ENCODE measurements at regions not wholly inside any gene's neighbourhood (a gene's known extent, or its start where the extent isn't known, plus 50 kb on each side); places are given as distances from the start of the nearest gene placed in this dataset.
A peak's percentile ranks its signal among the peaks of the same experiment; 100 is the strongest.
"Not testable (repeated sequence)": the region's sequence is repeated elsewhere in the genome, so short reads cannot be mapped to it uniquely, and the experiment has no call there.

DNA sequence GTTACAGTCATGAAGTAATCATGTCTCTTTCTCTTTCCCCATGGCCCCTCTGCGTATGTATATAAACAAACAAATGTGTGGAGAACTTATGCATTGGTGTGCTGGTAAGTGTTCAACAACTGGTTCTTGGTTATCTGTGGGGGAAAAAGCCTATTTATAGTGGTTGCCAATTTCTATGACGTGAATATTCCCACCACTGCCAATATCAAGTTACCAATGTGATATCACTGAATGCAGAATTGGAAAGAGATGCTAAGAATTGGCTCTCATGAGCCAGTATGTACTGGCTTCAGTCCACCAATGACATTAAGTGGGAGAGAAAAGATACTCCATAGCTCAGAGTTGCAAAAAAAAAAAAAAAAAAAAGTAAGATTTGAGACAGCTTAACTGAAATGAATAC is 399.7 kb downstream of the REEP3 start:
- no peak for DNase-seq (ENCODE audit: low spot score)

DNA sequence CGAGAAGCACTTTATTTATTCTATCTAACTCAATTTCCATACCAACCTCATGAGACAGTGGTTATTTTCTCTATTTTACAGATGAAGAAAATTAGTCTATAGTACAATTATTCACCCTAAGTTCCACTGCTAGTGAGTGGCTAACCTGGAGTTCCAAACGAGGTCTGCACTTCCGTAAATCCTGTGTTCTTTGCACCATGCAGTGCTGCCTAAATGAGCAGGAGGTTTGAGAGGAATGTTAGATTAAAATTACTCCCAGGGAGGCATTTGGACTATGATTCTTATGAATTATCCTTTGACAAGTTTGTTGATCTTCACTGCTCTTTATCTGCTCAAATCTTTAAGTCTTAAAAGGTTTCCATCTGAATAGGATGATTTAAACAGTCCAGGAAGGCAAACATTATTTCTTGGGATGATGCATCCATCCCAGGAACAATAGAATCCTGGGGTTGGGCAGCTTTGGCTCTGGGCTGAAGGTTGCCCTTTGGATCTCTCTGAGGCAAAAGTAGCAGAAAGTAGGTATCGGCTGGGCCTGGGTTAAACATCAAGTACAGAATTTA is 400.8 kb downstream of the REEP3 start:
- no peak for DNase-seq (ENCODE audit: low spot score)

DNA sequence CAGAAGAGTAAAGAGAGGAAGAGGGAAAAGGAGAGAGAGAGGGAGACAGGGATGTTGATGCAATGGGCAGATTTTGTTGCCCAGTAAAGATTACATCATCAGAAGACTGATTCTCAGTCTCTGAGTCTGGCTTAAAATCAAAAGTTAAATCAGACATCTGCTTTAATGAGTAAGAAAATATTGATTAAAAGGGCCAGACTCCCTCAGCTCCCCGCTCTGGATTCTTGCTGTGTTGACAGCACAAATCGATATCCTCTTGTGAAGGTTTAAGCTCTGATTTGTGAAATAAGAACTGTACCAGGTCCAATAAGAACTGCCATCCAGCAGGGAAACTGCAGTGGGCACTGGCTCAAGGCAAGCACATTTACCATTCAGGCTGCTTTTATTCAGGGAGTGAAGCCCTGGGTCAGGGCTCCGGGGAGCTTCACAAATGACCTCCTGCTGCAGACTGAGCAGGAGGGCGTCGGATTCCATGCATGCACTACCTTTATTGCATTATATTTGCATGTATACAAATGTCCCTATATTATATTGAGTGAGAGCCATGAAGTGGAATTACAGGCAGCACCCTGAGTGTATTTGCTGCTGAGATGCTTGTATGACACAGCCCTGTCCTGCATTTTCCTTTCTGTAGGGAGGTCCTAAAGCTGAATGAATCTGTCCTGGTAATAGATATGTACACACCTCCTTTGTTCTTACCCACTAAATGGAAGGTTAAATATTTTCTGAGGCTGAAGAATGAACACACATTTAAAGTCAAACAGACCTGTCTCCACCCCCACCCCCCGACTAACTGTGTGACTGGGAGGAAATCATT is 401.5 kb downstream of the REEP3 start:
- DNase-seq (ENCODE audit: low spot score) = no peak

DNA sequence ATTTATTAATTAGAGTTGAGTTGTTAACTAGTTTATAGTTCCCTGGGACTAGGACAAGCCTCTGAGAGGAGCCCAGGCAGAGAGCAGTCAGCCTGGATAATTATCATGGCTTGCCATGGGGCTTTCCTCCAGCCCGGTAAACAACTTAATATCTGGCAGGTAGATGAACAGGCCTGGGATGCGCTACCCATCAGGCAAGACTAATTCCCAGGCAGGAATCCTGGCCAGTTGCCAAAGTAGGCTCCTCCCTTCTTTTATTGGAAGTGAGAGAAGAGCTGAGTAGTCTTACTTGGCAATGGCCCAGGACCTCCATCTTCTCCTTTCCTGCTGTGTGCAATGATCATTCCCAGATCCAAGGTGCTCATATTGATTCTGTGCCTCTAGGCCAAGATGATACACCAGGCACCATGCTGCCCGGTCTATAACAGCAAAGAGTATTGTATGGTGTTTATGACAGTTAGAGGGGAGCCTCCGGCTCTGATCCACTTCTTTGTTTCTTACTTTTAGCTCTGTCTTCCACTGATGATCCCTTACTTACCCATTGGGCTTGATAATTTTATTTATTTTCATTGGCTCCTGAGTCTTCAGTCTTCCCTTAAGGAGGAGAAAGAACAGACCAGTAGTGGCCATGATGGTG is 408.7 kb downstream of the REEP3 start:
- DNase-seq (ENCODE audit: low spot score) = no peak

DNA sequence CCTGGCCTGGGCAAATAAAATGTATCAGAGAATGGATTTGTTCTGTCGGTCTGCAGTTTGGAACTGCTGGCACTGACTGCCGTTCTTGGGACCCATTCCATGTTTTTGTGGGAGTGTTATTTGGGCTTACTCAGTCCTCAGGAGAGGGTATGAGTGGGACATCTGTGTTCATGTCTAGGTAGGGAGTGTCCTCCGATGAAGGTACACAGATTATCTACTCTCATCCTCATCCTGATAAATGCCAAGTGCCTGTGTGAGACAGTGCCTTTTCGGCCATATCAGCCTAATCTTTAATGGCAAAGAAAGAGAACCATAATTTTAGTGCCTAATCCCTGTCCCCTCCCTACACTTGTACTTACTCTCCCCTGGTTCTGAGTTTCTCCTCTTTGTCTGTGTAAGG is 409.4 kb downstream of the REEP3 start:
- no peak for DNase-seq (ENCODE audit: low spot score)

DNA sequence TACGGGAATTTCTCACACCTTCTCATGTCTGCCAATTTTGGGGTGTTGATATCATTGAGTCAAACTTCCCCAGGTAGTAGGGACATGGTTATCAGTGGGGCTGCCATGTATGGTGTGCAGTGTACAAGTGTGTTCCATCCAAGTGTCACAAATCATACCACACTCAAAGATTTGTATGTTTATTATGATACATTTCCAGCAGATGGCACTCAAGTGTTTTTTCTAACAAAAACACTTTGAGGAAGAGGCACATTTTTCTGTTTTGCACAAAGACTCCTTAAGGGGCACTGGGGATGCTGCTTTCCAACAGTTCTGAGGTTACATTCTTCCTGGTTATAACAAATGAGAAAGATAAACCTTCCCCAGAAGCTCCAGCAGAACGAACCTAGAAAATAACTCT is 414.5 kb downstream of the REEP3 start:
- DNase-seq (ENCODE audit: low spot score) = no peak

DNA sequence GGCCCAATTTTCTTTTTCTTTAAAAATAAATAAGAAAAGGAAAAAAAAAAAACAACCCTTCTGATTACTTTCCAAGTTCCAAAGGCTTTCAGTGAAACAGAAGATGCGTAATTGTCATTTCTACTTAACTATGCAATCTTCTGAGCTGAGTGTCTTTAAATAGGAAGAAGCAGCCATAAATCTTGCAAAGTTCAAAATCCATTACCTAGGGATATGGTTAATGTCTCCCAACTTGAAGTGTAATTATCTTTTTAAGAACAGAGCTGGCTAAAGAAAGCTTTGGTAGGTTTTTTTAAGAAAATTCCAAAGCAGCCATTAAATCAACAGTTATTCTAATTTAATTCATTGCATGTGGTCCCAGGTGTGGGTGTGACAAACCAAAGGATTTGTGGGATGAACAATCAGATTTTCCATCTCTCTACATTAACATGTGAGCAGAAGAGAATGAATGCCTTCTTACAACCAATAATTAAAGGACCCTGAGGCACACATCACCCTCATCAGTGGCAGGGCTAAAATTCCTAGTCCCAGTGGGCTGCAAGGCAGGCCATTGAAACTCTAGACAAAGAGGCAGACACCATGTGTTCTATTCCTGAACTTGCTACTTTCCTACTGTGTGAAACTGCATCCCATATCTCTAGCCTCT is 419.2 kb downstream of the REEP3 start:
- no peak for DNase-seq (ENCODE audit: low spot score)

DNA sequence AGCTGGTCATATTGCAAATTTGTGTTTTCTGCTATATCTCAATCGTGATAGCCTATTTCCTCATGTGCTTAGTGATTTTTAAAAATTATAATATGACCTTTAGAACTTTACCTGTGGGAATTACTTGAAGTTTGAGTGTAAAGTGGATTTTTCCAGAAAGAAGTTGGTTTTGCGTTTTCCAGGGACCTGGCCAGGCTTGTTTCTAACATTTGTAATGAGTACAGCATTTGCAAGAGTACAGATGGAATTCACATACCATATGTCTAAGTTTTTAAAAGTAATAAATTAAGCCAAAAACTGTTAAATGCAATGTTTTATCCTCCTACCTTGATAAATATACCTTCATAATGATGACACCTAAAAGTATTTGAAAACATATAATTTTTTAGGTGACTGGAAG is 443.2 kb downstream of the REEP3 start:
- no peak for DNase-seq (ENCODE audit: low spot score)

DNA sequence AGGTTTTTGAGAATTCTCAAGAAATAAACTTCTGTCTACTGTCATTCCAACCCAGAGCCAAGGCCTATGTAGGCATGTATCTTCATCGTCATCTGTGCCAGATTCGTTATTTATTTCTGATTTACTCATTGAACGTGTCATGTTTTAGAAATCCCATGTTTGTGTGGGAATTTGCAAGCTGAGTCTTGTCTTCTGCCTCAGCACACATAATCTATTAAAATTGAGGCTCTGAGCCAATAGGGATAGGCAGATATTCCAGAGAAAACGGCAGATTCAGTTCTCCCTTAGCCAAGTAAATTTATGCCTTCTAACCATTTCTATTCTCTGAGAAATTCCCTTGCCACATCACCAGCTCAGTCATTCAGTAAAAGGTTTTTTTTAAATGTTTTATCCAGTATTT is 444.6 kb downstream of the REEP3 start:
- no peak for DNase-seq (ENCODE audit: low spot score)

DNA sequence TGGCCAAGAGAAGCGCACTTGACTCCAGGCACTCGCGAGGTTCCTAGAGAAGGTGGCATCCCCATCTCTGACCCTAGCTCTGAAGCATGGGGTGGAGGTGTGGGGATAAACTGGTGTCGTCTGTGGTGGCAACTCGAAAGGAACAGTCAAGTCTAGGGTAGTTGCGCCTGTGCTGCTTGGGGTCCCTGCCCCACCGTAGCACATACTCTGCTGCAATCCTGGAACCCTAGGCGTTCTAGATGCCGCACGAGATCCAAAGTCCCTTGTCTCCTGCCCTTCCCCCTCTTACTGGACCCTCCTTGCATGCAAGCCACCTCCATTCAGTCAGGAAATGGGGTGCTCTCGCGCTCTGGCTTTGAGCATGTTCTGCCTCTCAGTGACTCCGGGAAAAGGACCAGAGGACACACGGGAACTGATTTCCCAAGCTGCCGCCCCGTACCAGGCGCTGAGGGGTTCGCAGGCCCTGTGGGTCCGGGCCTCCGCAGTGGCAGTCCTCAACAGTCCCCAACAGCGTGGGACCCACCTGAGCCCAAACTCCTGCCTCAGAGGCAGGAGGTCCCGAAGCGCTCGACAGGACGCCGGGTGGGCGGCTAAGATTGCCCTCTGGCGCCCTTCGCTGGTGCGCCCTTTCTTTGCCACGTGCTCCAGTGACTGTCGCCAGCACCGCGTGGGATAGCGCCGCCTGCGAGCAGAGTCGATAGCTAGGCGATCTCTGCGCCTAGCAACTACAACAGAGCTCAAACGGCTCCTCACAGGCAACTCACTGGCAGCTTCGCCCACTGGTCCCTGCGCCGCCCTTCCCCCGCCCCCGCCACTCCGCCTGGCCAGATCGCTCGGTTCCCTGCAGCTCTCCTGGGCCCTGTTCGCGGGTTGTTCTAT is 452.0 kb downstream of the REEP3 start:
- DNase-seq (ENCODE audit: low spot score) = no peak

DNA sequence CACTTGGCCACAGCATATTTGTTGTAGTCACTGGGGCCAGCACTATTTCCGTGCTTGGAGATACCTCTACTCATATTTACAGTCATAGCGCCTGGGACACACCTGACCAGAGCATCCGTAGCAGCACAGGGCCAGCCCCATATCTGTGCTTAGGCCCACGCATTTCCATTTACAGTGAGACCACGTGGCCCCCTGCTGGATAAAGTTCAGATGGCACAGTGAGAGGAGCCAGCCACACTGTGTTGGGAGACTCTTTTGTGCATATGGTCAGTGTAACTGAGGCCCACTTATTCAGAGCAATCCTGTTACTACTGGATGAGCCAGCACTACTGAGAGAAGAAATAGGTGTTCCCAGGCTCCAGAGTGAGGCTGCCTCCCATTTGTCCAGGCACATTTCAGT is 455.3 kb downstream of the REEP3 start:
- DNase-seq (ENCODE audit: low spot score) = peak; percentile 57

DNA sequence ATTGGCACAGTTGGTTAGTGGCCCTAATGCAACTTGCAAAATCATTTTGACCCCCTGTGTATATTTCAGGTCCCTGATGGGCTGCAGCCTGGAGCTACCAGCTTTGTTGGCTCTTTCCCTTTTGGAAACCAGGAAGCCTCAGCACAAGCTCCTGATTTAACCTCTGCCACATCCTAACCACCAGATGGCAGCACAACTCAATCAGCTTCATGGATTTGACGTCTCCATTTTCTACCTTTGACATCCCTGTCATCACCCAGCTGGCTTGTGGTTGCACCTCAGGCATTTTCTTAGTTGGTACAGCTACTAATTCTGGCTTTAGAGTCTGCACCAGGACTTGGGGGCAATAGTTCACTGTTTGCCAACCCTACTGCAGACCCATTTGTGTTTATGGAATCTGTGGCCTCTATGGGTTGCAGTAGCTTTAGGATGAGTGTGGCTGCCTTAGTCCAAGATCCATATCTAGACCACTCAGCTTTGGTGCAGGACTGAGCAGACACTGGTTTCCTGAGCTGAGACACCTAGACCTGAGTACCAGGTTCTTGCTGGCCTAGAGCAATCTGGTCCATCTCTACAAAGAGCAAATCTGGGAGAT is 456.2 kb downstream of the REEP3 start:
- DNase-seq (ENCODE audit: low spot score) = peak; percentile 54

DNA sequence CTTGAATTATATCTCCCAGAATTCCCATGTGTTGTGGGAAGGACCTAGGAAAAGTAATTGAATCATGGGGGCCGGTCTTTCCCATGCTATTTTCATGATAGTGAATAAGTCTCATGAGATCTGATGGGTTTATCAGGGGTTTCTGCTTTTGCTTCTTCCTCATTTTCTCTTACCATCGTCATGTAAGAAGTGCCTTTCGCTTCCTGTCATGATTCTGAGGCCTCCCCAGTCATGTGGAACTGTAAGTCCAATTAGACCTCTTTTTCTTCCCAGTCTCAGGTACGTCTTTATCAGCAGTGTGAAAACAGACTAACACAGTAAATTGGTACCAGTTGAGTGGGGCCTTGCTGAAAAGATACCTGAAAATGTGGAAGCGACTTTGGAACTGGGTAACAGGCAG is 459.7 kb downstream of the REEP3 start:
- not testable (repeated sequence) for DNase-seq (ENCODE audit: low spot score)

DNA sequence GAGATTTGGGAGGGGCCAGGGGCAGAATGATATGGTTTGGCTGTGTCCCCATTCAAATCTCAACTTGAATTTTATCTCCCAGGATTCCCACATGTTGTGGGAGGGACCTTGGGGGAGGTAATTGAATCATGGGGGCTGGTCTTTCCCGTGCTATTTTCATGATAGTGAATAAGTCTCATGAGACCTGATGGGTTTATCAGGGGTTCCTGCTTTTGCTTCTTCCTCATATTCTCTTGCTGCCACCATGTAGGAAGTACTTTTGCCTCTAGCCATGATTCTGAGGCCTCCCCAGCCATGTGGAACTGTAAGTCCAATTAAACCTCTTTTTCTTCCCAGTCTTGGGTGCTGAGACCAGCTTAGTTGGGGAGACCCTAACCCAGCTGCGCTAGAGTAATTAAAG is 462.9 kb downstream of the REEP3 start:
- DNase-seq (ENCODE audit: low spot score) = not testable (repeated sequence)

DNA sequence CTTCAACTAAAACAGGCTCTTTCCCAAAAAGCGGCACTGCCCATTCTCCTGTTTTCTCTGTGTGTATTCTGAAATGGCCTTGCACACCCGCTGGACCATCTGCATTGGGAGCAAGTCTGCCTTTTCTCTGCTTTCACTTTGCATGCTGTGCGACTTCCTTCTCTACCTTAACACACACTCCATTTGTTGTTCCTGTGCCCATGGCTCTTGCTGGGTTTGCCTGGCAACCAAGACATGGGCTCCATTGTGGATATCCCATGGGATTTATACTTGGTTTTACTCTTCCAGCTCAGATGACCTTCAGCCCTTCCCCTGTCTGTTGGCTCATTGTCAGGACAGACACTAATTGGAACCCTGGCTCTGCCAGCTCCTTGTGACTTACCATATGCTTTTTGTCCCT is 465.3 kb downstream of the REEP3 start:
- DNase-seq (ENCODE audit: low spot score) = no peak

DNA sequence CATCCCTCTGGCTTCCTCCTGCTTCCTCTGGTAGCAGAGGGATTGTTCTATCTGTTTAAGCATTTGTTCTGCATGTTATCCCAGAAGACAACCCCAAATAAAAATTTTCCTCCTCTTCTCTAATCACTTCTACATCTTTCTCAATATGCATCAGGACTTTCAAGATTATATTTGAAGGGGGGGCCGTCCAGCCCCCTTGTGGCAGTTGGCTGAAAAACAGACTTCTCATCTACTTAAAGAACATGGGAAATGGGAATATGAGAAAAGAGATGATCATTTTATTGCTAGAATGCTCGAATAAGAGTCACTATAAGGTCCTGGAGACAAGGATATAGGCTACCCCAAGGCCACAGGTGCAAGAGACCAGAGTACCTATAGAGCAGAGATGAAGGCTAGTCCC is 466.0 kb downstream of the REEP3 start:
- no peak for DNase-seq (ENCODE audit: low spot score)

DNA sequence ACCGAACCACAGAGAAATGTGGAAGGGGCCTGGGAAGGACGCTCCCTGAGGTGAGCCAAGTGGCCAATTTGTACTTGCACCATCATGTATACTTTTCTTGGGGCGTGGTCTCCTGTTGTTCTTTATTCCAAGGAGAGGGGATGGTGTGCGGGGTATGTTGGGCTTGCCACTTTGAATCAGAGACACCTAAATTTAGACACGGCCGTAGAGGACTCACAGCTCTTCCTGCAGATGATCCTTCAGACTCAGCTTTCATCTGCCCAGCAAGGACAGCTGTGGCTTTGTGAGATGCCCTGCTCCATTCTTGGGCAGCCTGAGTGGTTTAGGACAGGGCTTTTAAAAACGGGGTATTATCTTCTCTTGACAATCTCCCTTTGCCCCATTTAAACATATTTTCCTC is 473.2 kb downstream of the REEP3 start:
- DNase-seq (ENCODE audit: low spot score) = no peak

DNA sequence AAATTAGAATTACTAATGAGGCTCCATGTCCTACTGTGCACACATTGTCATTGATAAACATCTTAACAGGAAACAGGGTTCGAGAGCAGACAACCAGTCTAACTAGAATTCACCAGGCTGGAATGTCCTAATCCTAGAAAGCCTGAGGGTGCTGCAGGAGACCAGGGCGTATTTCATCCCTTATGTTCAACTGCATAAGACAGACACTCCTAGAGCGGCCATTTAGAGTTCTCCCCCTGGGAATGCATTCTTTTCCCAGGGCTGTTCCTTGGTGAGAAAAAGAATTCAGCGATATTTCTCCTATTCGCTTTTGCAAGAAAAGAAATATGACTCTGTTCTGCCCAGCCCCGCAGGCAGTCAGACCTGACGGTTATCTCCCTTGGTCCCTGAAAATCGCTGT is 486.0 kb downstream of the REEP3 start:
- no peak for DNase-seq (ENCODE audit: low spot score)

DNA sequence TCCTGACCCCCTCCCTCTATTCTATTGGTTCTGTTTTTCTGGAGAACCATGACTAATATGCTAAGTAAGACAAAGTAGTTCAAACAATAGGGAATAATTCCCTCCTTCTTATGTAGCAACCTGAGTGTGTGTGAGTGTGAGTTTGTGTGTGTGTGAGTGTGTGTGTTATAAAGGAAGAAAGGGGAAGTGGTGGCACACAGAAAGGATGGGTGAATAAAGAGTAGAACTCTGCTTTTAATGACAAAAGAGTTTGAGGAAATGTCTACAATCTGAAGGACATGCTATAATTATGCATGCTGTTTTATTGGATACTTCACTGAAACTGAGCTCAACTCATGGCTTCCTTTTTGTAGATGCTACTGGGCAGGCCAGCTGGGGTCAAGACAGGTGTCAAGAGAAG is 489.5 kb downstream of the REEP3 start:
- no peak for DNase-seq (ENCODE audit: low spot score)

DNA sequence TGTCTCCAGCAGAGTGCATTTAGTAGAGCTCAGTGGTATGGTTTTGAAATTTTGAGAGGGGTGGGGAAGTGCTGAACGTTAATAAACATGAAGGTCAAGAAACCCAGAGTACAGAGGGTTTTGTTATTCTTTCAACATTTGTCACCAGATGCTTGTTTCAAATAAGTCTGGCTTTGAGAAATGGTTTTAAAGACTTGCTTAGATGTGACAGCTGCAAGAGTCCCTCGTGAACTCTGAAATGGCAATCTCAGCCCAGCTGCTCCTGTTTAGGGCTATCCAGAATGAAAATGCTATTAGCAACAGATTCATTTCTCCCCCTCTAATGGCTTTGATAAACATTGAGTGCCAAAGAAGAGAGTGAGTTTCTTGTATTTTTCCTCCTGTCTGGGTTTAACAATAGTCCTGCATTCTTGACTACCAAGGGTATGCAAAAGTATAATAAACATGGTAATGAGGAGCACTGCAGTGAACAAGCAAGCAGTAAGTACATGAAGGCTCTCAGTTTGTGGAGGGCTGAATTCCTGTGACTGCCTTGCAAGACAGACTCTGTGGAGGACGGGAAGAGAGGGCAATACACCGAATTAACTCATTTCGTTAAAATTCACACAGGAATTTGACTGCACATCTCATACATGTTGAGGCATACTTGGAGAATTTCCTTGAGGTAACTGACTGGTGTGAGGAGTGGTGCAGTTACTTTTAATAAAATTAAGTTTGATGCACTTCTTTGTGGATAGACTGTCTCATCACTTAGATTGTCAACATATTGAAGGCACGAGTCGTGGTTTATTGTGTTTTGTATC is 490.9 kb downstream of the REEP3 start:
- no peak for DNase-seq (ENCODE audit: low spot score)

DNA sequence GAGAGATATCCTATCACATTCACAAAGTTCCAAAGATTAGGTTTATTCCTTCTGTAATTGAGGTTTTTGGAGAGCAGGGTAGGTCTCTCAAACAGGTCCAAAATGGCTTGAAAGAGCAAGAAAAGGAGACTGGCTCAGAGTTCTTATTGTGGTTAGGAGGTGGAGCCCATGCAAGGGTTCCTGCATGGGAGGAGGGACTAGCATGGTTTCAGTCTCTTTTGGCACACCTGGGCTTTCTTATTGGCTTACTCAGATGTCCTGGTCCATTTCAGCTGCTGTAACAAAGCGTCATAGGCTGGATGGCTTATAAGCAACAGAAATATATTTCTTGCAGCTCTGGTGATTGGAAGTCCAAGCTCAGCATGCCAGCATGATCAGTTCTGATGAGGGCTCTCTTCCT is 493.1 kb downstream of the REEP3 start:
- no peak for DNase-seq (ENCODE audit: low spot score)

All from AG08395 (cell line).